ENCODE measurements at regions not wholly inside any gene's neighbourhood (a gene's known extent, or its start where the extent isn't known, plus 50 kb on each side); places are given as distances from the start of the nearest gene placed in this dataset.
"Not testable (repeated sequence)": the region's sequence is repeated elsewhere in the genome, so short reads cannot be mapped to it uniquely, and the experiment has no call there.

- DNase-seq, result no peak
These were observed 674.7 kb upstream of the TMEM132C start for GRCh38 chr12:127592245-127592644.

- no peak for DNase-seq
These were observed 672.5 kb upstream of the TMEM132C start for GRCh38 chr12:127594351-127594970.

GRCh38 chr12:127595506-127595905 is 671.5 kb upstream of the TMEM132C start:
- no peak for DNase-seq

- DNase-seq, result no peak
These were observed 670.1 kb upstream of the TMEM132C start for GRCh38 chr12:127596891-127597290.

GRCh38 chr12:127599436-127599835 is 667.5 kb upstream of the TMEM132C start:
- no peak for DNase-seq

GRCh38 chr12:127600211-127600610 is 666.8 kb upstream of the TMEM132C start:
- DNase-seq, result no peak

GRCh38 chr12:127606476-127607015 is 660.4 kb upstream of the TMEM132C start:
- no peak for DNase-seq

GRCh38 chr12:127607146-127607725 is 659.7 kb upstream of the TMEM132C start:
- DNase-seq, result no peak

- DNase-seq, result not testable (repeated sequence)
These were observed 658.6 kb upstream of the TMEM132C start for GRCh38 chr12:127608359-127608758.

GRCh38 chr12:127613056-127613455 is 653.9 kb upstream of the TMEM132C start:
- no peak for DNase-seq

- no peak for DNase-seq
These were observed 646.9 kb upstream of the TMEM132C start for GRCh38 chr12:127619869-127620734.

- DNase-seq, result no peak
These were observed 646.1 kb upstream of the TMEM132C start for GRCh38 chr12:127620735-127621355.

GRCh38 chr12:127621366-127621765 is 645.6 kb upstream of the TMEM132C start:
- no peak for DNase-seq

- DNase-seq, result no peak
These were observed 643.6 kb upstream of the TMEM132C start for GRCh38 chr12:127623362-127623761.

- no peak for DNase-seq
These were observed 641.7 kb upstream of the TMEM132C start for GRCh38 chr12:127625176-127625771.

- DNase-seq, result no peak
These were observed 638.3 kb upstream of the TMEM132C start for GRCh38 chr12:127628645-127629044.

GRCh38 chr12:127629066-127629820 is 637.7 kb upstream of the TMEM132C start:
- DNase-seq, result no peak

GRCh38 chr12:127632461-127632860 is 634.5 kb upstream of the TMEM132C start:
- no peak for DNase-seq

GRCh38 chr12:127635838-127636237 is 631.1 kb upstream of the TMEM132C start:
- no peak for DNase-seq

- DNase-seq, result no peak
These were observed 630.1 kb upstream of the TMEM132C start for GRCh38 chr12:127636882-127637281.

- DNase-seq, result no peak
These were observed 626.6 kb upstream of the TMEM132C start for GRCh38 chr12:127640181-127640886.

Data from NCI-H1417 treated with DMSO at 0.1 percent for 48 hours (cell line).